PFSK-1 (cell line): ENCODE measurements at regions not wholly inside any gene's neighbourhood (a gene's known extent, or its start where the extent isn't known, plus 50 kb on each side); places are given as distances from the start of the nearest gene placed in this dataset.

ENCODE experiments used
- POLR2AphosphoS5 ChIP-seq: IDR thresholded peaks from 2 replicates; pipeline ENCODE4 v1.6.1; 2012; ENCODE audit warnings: low read depth, mild to moderate bottlenecking, control low read depth, low read length, moderate library complexity
- SIN3A ChIP-seq: IDR thresholded peaks from 2 replicates; pipeline ENCODE4 v1.6.1; 2012; ENCODE audit warnings: mild to moderate bottlenecking, low read length, moderate library complexity, borderline replicate concordance; ENCODE audit not compliant: insufficient read depth
- TAF1 ChIP-seq: IDR thresholded peaks from 2 replicates; pipeline ENCODE4 v1.6.1; 2012; ENCODE audit warnings: low read length, control low read depth, borderline replicate concordance; ENCODE audit not compliant: insufficient read depth
- TF ChIP-seq, protein P1 (sequence below), 2 experiments: IDR thresholded peaks; 2 replicates each; pipeline versions ENCODE4 v1.6.1 to v1.8.0; 2011 to 2012; ENCODE audit warnings: low read depth in 2 of 2, low read length in 2 of 2, control low read depth in 1 of 2, inconsistent platforms in 1 of 2, mild to moderate bottlenecking in 1 of 2, moderate library complexity in 1 of 2; ENCODE audit not compliant: insufficient read depth in 1 of 2

DNA sequence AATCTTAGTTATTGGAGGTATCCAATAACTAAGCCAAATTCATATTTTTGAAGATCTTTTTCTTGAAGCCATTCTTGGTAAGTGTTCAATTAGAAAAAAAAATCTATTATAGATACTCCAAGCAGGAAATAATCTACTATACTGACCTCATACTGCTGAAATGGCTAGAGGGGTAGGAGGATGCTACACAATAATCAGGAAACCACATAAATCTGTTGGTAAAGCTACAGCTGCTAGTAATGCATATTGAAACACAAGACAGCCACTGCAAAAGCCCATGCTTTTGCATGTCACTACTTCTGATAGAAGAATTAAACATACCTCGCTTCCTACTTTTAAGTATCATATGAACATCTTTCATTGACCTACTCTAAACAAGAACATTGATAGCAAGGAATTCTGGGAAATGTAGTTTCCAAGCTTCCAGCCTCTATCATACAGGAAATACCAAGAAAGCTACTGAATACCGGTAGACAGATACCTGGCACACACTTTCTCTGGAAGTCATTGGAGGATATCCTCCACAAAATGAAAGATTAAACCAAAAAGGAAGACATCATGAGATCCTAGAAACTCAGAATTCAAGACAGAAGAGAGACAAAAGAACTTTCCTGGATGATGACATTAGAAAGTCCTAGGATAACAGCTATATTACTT is 103.0 kb upstream of the VAV3 start:
- TF ChIP-seq TAF1 (no peak), SIN3A (no peak), POLR2AphosphoS5 (no peak)
- TF ChIP-seq, protein P1, sequence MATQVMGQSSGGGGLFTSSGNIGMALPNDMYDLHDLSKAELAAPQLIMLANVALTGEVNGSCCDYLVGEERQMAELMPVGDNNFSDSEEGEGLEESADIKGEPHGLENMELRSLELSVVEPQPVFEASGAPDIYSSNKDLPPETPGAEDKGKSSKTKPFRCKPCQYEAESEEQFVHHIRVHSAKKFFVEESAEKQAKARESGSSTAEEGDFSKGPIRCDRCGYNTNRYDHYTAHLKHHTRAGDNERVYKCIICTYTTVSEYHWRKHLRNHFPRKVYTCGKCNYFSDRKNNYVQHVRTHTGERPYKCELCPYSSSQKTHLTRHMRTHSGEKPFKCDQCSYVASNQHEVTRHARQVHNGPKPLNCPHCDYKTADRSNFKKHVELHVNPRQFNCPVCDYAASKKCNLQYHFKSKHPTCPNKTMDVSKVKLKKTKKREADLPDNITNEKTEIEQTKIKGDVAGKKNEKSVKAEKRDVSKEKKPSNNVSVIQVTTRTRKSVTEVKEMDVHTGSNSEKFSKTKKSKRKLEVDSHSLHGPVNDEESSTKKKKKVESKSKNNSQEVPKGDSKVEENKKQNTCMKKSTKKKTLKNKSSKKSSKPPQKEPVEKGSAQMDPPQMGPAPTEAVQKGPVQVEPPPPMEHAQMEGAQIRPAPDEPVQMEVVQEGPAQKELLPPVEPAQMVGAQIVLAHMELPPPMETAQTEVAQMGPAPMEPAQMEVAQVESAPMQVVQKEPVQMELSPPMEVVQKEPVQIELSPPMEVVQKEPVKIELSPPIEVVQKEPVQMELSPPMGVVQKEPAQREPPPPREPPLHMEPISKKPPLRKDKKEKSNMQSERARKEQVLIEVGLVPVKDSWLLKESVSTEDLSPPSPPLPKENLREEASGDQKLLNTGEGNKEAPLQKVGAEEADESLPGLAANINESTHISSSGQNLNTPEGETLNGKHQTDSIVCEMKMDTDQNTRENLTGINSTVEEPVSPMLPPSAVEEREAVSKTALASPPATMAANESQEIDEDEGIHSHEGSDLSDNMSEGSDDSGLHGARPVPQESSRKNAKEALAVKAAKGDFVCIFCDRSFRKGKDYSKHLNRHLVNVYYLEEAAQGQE (IDR thresholded peaks at IDR 0.05; ENCODE audit: insufficient read depth in 1 of 2, low read depth in 2 of 2, low read length in 2 of 2) = no peak
